22Rv1 (cell line): ENCODE measurements at regions not wholly inside any gene's neighbourhood (a gene's known extent, or its start where the extent isn't known, plus 50 kb on each side); places are given as distances from the start of the nearest gene placed in this dataset.

Experiments used
- CTCF ChIP-seq: fragments of 450-650 bp; IDR thresholded peaks from 2 replicates; pipeline ENCODE4 v1.5.1; 2017; ENCODE audit warnings: mild to moderate bottlenecking
- ZFX ChIP-seq: fragments of 450-650 bp; IDR thresholded peaks from 2 replicates; pipeline ENCODE4 v1.6.1; 2017; ENCODE audit warnings: antibody characterized with exemption, borderline replicate concordance

- TF ChIP-seq CTCF (no peak), ZFX (no peak)
Observed at GRCh38 chr13:80989241-80989640, 648.3 kb upstream of the SPRY2 start.
